IMR-90 (cell line): ENCODE measurements at regions not wholly inside any gene's neighbourhood (a gene's known extent, or its start where the extent isn't known, plus 50 kb on each side); places are given as distances from the start of the nearest gene placed in this dataset.

Experiments
- ATAC-seq: fragments of 200-7000 bp; cut with Tn5 transposase; 2 replicates; pipeline ENCODE4 v1.9.1; 2020; ENCODE audit warnings: low read depth, mild to moderate bottlenecking, moderate library complexity
- BruUV-seq: library from RNA; stranded (reverse); fragments of 400-500 nt; replicated peaks from 2 replicates; lab custom pipeline; 2021; lab: Mats Ljungman, UMichigan
- CTCF ChIA-PET: fragments of 300-600 bp; formaldehyde crosslinking; extraction: SDS; loops from one replicate; lab custom pipeline; 2021; ENCODE audit warnings: antibody characterized with exemption; lab: Yijun Ruan, JAX
- POLR2A ChIA-PET: fragments of 300-600 bp; sonication (Branson Sonifier 250); formaldehyde crosslinking; loops from one replicate; lab custom pipeline; 2022; ENCODE audit warnings: antibody characterized with exemption; ENCODE audit not compliant: unreplicated experiment; lab: Charles Lee
- DNase-seq: peaks from one replicate; pipeline ENCODE4 v3.0.0; 2013
- H2AFZ ChIP-seq: replicated peaks from 2 replicates; pipeline ENCODE3; 2013; ENCODE audit warnings: low read length, mild to moderate bottlenecking; ENCODE audit not compliant: poor library complexity
- H2AK5ac ChIP-seq: 2 replicates; pipeline ENCODE4 v1.6.1; 2013; ENCODE audit warnings: low read depth, low read length, inconsistent platforms
- H2AK9ac ChIP-seq: replicated peaks from 2 replicates; pipeline ENCODE3; 2013; ENCODE audit warnings: mild to moderate bottlenecking, low read depth, low read length, moderate library complexity; ENCODE audit not compliant: poor library complexity
- H2BK120ac ChIP-seq: 2 replicates; pipeline ENCODE4 v1.6.1; 2013; ENCODE audit warnings: low read depth, low read length, inconsistent platforms
- H2BK15ac ChIP-seq: 3 replicates; pipeline ENCODE4 v1.6.1; 2013; ENCODE audit warnings: low read depth, low read length, inconsistent platforms
- H2BK20ac ChIP-seq: 2 replicates; pipeline ENCODE4 v1.6.1; 2013; ENCODE audit warnings: low read depth, mild to moderate bottlenecking, inconsistent platforms, low read length, moderate library complexity
- H2BK5ac ChIP-seq: 2 replicates; pipeline ENCODE4 v1.6.1; 2013; ENCODE audit warnings: mild to moderate bottlenecking, low read depth, low read length, inconsistent platforms; ENCODE audit not compliant: poor library complexity, severe bottlenecking
- H3K14ac ChIP-seq: replicated peaks from 2 replicates; pipeline ENCODE4 v1.6.1; 2013; ENCODE audit warnings: low read depth, low read length, inconsistent platforms
- H3K18ac ChIP-seq: 2 replicates; pipeline ENCODE4 v1.6.1; 2013; ENCODE audit warnings: low read depth, low read length, control low read depth
- H3K23ac ChIP-seq: 2 replicates; pipeline ENCODE4 v1.6.1; 2013; ENCODE audit warnings: low read depth, low read length, inconsistent platforms
- H3K27ac ChIP-seq: 2 replicates; pipeline ENCODE4 v1.5.1; 2013; ENCODE audit warnings: mild to moderate bottlenecking, control low read depth, low read length; ENCODE audit not compliant: insufficient read depth
- H3K27me3 ChIP-seq: 2 replicates; pipeline ENCODE4 v1.6.1; 2013; ENCODE audit warnings: low read length; ENCODE audit not compliant: control insufficient read depth, insufficient read depth
- H3K36me3 ChIP-seq: 2 replicates; pipeline ENCODE4 v1.6.1; 2013; ENCODE audit warnings: low read length, mixed read lengths; ENCODE audit not compliant: control insufficient read depth, insufficient read depth
- H3K4ac ChIP-seq: 2 replicates; pipeline ENCODE4 v1.6.1; 2013; ENCODE audit warnings: low read depth, low read length, inconsistent platforms
- H3K4me1 ChIP-seq: 2 replicates; pipeline ENCODE4 v1.6.1; 2013; ENCODE audit warnings: low read length, mixed read lengths; ENCODE audit not compliant: control insufficient read depth, insufficient read depth
- H3K4me2 ChIP-seq: 2 replicates; pipeline ENCODE4 v1.6.1; 2013; ENCODE audit warnings: low read depth, mild to moderate bottlenecking, control low read depth, low read length, moderate library complexity
- H3K4me3 ChIP-seq: 2 replicates; pipeline ENCODE4 v1.5.1; 2013; ENCODE audit warnings: low read depth, mild to moderate bottlenecking, control low read depth, low read length, moderate library complexity; ENCODE audit not compliant: insufficient read depth
- H3K56ac ChIP-seq: 2 replicates; pipeline ENCODE4 v1.6.1; 2013; ENCODE audit warnings: low read length, inconsistent platforms; ENCODE audit not compliant: insufficient read depth; ENCODE audit errors: extremely low read depth
- H3K79me1 ChIP-seq, 2 experiments: 2 replicates each; pipeline ENCODE4 v1.6.1; 2013; ENCODE audit warnings: low read length in 2 of 2, inconsistent platforms in 1 of 2, low read depth in 1 of 2
- H3K9ac ChIP-seq: 2 replicates; pipeline ENCODE4 v1.6.1; 2013; ENCODE audit warnings: low read depth, low read length, control low read depth
- H3K9me1 ChIP-seq: 2 replicates; pipeline ENCODE4 v1.6.1; 2013; ENCODE audit warnings: low read length, inconsistent platforms; ENCODE audit not compliant: insufficient read depth
- H3K9me3 ChIP-seq: 2 replicates; pipeline ENCODE4 v1.6.1; 2013; ENCODE audit warnings: low read length; ENCODE audit not compliant: control insufficient read depth, insufficient read depth
- H4K20me1 ChIP-seq: 2 replicates; pipeline ENCODE4 v1.6.1; 2013; ENCODE audit warnings: low read length, inconsistent platforms; ENCODE audit not compliant: insufficient read depth
- H4K5ac ChIP-seq: 2 replicates; pipeline ENCODE4 v1.6.1; 2013; ENCODE audit warnings: mild to moderate bottlenecking, low read depth, low read length, control low read depth
- H4K8ac ChIP-seq, 2 experiments: 2 replicates each; pipeline ENCODE4 v1.6.1; 2013; ENCODE audit warnings: low read depth in 2 of 2, low read length in 2 of 2, control low read depth in 1 of 2, inconsistent platforms in 1 of 2
- H4K91ac ChIP-seq: 2 replicates; pipeline ENCODE4 v1.6.1; 2013; ENCODE audit warnings: low read depth, low read length, inconsistent platforms; ENCODE audit not compliant: insufficient read depth
- BHLHE40 ChIP-seq: fragments of 150-350 bp; IDR thresholded peaks from 2 replicates; pipeline ENCODE4 v1.6.1; 2016; ENCODE audit warnings: mild to moderate bottlenecking, low read depth, low read length
- CEBPB ChIP-seq: IDR thresholded peaks from 2 replicates; pipeline ENCODE4 v1.6.1; 2012; ENCODE audit warnings: low read depth, low read length, improper control_type of control experiment
- CHD1 ChIP-seq: IDR thresholded peaks from 2 replicates; pipeline ENCODE4 v1.6.1; 2012; ENCODE audit warnings: low read depth, low read length, improper control_type of control experiment
- CTCF ChIP-seq: conservative IDR thresholded peaks from 2 replicates; pipeline ENCODE4 v1.5.1; 2012; ENCODE audit warnings: mild to moderate bottlenecking, low read depth, low read length, improper control_type of control experiment
- ELK1 ChIP-seq: fragments of 150-350 bp; IDR thresholded peaks from 2 replicates; pipeline ENCODE4 v1.6.1; 2016; ENCODE audit warnings: low read depth, mild to moderate bottlenecking, low read length, moderate library complexity, borderline replicate concordance
- FOS ChIP-seq: fragments of 150-350 bp; IDR thresholded peaks from 2 replicates; pipeline ENCODE4 v1.6.1; 2016; ENCODE audit warnings: low read depth, low read length
- MAFK ChIP-seq: IDR thresholded peaks from 2 replicates; pipeline ENCODE4 v1.6.1; 2012; ENCODE audit warnings: low read depth, low read length, improper control_type of control experiment
- MAZ ChIP-seq: IDR thresholded peaks from 2 replicates; pipeline ENCODE4 v1.6.1; 2012; ENCODE audit warnings: low read depth, mild to moderate bottlenecking, low read length, improper control_type of control experiment, moderate library complexity, borderline replicate concordance
- MXI1 ChIP-seq: IDR thresholded peaks from 2 replicates; pipeline ENCODE4 v1.6.1; 2012; ENCODE audit warnings: low read depth, mild to moderate bottlenecking, low read length, moderate library complexity, borderline replicate concordance
- NFE2L2 ChIP-seq: fragments of 150-350 bp; IDR thresholded peaks from 2 replicates; pipeline ENCODE4 v1.6.1; 2016; ENCODE audit warnings: low read depth, mild to moderate bottlenecking, low read length
- POLR2A ChIP-seq: IDR thresholded peaks from 2 replicates; pipeline ENCODE4 v1.6.1; 2012; ENCODE audit warnings: mild to moderate bottlenecking, low read depth, low read length
- RAD21 ChIP-seq: IDR thresholded peaks from 2 replicates; pipeline ENCODE4 v1.6.1; 2012; ENCODE audit warnings: low read length, improper control_type of control experiment
- RCOR1 ChIP-seq: IDR thresholded peaks from 2 replicates; pipeline ENCODE4 v1.6.1; 2012; ENCODE audit warnings: mild to moderate bottlenecking, low read length, improper control_type of control experiment; ENCODE audit not compliant: insufficient replicate concordance
- RFX5 ChIP-seq: IDR thresholded peaks from 2 replicates; pipeline ENCODE4 v1.8.0; 2012; ENCODE audit warnings: low read depth, mild to moderate bottlenecking, low read length, moderate library complexity
- SMC3 ChIP-seq: fragments of 150-350 bp; IDR thresholded peaks from 2 replicates; pipeline ENCODE4 v1.6.1; 2016; ENCODE audit warnings: low read depth, mild to moderate bottlenecking, antibody characterized with exemption, low read length, moderate library complexity
- USF2 ChIP-seq: fragments of 150-350 bp; IDR thresholded peaks from 2 replicates; pipeline ENCODE4 v1.6.1; 2017; ENCODE audit warnings: mild to moderate bottlenecking, antibody characterized with exemption, low read length, low read depth
- WGBS, 2 experiments: methylation state at CpG; one replicate each; pipeline versions ENCODE4 v1.1.5 to v1.1.7; 2013; ENCODE audit warnings: missing lambda C conversion rate in 2 of 2; ENCODE audit not compliant: insufficient read length in 1 of 2; ENCODE audit errors: extremely low coverage in 2 of 2; 5-methylcytosine and 5-hydroxymethylcytosine counted together
- dilution Hi-C: fragments of 300-500 bp; cut with HindIII; formaldehyde crosslinking; loops from one replicate; pipeline ENCODE4 v1.14.3; 2018; ENCODE audit warnings: low sequenced_read_pairs; ENCODE audit not compliant: unreplicated experiment
- in situ Hi-C: fragments of 300-500 bp; cut with MboI; formaldehyde crosslinking; loops from 3 replicates; pipeline ENCODE4 v1.14.3; 2019; ENCODE audit warnings: low sequenced_read_pairs, inconsistent platforms, mixed read lengths
- intact Hi-C: fragments of 100-400 bp; cut with micrococcal nuclease; formaldehyde crosslinking; loops from 2 replicates; pipeline ENCODE4 v1.10.0; 2022

GRCh38 chr4:1582227-1582626 is 101.9 kb downstream of the FAM53A start:
- POLR2A ChIA-PET: no interaction called here

More at GRCh38 chr4:1582227-1582626, 101.9 kb downstream of the FAM53A start:
- CTCF ChIA-PET: no interaction called here
- Histone ChIP-seq H2BK15ac (no peak overlapping the region), H3K4ac (no peak overlapping the region), H3K4me1 (peaks cover 2% of the 10 kb centered on the region; the same call in 1 of the 2 replicates), H3K4me3 (no peak overlapping the region), H3K27me3 (peaks cover 8% of the 10 kb centered on the region), H4K8ac (no peak overlapping the region), H4K20me1 (no peaks in the 10 kb centered on the region), H3K9me3 (no peaks in the 10 kb centered on the region), H2BK120ac (no peak overlapping the region), H3K4me2 (no peak overlapping the region), H2BK5ac (no peak overlapping the region), H2BK20ac (no peak overlapping the region), H3K79me1 (no peaks in the 10 kb centered on the region), H3K27ac (no peak overlapping the region), H3K18ac (no peak overlapping the region), H3K9me1 (no peaks in the 10 kb centered on the region), H2AK9ac (peak overlapping the region; percentile 16), H2AFZ (no peak overlapping the region), H4K91ac (no peak overlapping the region), H2AK5ac (no peak overlapping the region), H3K9ac (no peak overlapping the region), H3K14ac (no peak overlapping the region), H4K5ac (no peak overlapping the region), H3K56ac (no peak overlapping the region), H3K36me3 (no peaks in the 10 kb centered on the region), H3K23ac (no peak overlapping the region)
- no TSS peak for BruUV-seq
- dilution Hi-C loops (no loop called here), intact Hi-C loops (no loop called here), in situ Hi-C loops (no loop called here)
- DNase-seq (no peak), ATAC-seq (no peak)
- WGBS, 2 experiments: 66% methylated on average over 6 of the region's 15 CpGs; no CpG with 5 or more reads in 1 of the 2 experiments
- TF ChIP-seq RFX5 (no peak), MAFK (no peak), MXI1 (no peak), SMC3 (no peak), POLR2A (no peak), FOS (no peak), BHLHE40 (no peak), CEBPB (no peak), RAD21 (no peak), USF2 (no peak), CHD1 (no peak), ELK1 (no peak), CTCF (no peak), RCOR1 (no peak), NFE2L2 (no peak), MAZ (no peak)
